ENCODE measurements at regions not wholly inside any gene's neighbourhood (a gene's known extent, or its start where the extent isn't known, plus 50 kb on each side); places are given as distances from the start of the nearest gene placed in this dataset.

DNA sequence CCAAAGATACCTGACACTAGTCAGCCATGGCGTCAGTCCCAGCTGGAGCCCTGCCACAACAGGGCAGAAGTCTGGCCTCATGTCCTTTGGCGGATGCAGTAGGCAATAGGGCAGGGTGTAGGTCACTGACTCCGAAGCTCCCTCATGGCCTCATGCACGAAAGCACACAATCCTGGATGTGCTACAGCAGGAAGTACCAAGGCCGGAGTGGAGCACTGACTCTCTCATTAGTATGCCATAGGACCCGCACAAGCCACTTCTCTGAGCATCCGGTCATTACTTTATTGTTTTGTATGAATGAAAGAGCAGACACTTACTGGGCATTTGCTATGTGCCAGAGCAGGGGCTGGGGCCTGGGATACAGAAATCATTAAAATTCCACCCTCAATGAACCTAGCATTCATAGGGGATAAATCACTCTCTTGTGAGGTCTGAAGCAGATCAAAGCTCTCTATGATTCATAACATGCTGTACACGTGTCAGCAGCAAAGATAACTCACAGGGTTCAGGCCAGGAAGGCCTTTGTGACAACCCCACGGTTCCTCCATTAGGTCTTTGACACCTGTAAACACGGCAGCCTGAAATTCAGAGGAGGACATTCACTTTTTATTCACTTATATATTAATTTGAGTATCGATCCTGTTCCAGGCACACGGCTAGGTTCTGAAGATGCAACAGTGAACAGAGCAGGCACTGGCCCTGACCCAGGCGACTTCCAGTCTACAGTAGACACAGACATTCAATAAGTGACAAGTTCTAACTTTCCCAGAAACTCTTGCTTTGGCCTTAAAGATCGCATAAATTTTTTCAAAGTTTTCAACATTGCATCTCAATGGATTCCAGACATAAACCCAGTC is 357.9 kb upstream of the USP24 start:
- H3K4me1 ChIP-seq (ENCODE audit: insufficient read depth): no peaks in the 10 kb centered on the region
- DNase-seq: no peak
- no peaks in the 10 kb centered on the region for H3K9me3 ChIP-seq
- no peak overlapping the region for H3K4me3 ChIP-seq
- TF ChIP-seq POLR2A (IDR thresholded peaks at IDR 0.05): no peak
- TF ChIP-seq, protein P1, sequence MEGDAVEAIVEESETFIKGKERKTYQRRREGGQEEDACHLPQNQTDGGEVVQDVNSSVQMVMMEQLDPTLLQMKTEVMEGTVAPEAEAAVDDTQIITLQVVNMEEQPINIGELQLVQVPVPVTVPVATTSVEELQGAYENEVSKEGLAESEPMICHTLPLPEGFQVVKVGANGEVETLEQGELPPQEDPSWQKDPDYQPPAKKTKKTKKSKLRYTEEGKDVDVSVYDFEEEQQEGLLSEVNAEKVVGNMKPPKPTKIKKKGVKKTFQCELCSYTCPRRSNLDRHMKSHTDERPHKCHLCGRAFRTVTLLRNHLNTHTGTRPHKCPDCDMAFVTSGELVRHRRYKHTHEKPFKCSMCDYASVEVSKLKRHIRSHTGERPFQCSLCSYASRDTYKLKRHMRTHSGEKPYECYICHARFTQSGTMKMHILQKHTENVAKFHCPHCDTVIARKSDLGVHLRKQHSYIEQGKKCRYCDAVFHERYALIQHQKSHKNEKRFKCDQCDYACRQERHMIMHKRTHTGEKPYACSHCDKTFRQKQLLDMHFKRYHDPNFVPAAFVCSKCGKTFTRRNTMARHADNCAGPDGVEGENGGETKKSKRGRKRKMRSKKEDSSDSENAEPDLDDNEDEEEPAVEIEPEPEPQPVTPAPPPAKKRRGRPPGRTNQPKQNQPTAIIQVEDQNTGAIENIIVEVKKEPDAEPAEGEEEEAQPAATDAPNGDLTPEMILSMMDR (IDR thresholded peaks at IDR 0.05): no peak
- no peak for TF ChIP-seq EP300 (IDR thresholded peaks at IDR 0.05)
- intact Hi-C loops (cut with DNase I): no loop called here
- no peaks in the 10 kb centered on the region for H3K27me3 ChIP-seq
- 83 to 88% (median 84%) methylated on average over 14 of the region's 14 CpGs for WGBS, 3 donors
- no peaks in the 10 kb centered on the region for H3K36me3 ChIP-seq
- no peak overlapping the region for H3K27ac ChIP-seq

DNA sequence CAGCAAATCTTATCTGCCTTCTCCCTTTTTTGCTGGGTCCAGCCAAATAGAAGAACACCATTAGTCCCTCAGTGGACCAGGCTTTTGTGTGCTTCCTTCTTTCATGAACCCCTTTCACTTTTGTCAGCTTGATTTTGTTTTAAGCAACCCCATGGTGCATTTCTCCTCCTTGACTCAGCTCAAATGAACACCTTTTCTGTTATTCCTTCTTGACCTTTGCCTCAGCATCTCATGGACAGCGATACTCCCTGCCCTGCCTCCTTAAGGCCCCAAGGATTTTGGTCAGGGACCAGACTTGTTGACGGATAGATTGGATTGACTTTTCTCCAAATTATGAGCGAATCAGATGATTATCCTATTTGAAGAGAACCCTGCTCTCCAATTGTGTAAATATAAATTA is 356.6 kb upstream of the USP24 start:
- no peaks in the 10 kb centered on the region for H3K27me3 ChIP-seq
- DNase-seq: no peak
- WGBS, 3 donors: 86 to 90% (median 86%) methylated on average over 3 of the region's 3 CpGs
- H3K36me3 ChIP-seq: no peaks in the 10 kb centered on the region
- intact Hi-C loops (cut with DNase I): no loop called here
- no peaks in the 10 kb centered on the region for H3K9me3 ChIP-seq
- H3K27ac ChIP-seq: no peak overlapping the region
- no peak overlapping the region for H3K4me3 ChIP-seq
- TF ChIP-seq POLR2A (IDR thresholded peaks at IDR 0.05) (no peak), EP300 (IDR thresholded peaks at IDR 0.05) (no peak)
- TF ChIP-seq, protein P1 (IDR thresholded peaks at IDR 0.05): no peak
- H3K4me1 ChIP-seq (ENCODE audit: insufficient read depth): no peaks in the 10 kb centered on the region

DNA sequence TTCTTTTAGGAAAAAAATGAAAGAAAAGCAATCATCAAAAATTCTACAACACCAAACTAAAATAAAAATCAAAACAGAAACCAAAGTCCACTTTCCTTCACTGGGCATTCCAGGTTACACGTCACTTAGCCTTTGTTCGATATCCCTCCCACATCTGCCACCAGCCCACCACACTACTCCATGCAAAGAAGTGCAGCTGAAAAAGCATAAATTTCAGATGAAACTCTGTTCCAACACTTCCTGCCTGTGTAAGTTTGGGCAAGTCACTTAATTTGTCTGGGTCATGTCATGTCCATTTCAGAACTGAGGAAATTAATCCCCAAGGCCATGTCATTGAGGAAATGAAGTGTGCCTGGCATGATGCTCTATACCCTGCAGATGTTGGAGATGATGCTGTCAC is 354.3 kb upstream of the USP24 start:
- intact Hi-C loops (cut with DNase I): no loop called here
- WGBS, 3 donors: 76 to 81% (median 81%) methylated on average over 2 of the region's 2 CpGs
- TF ChIP-seq POLR2A (IDR thresholded peaks at IDR 0.05) (no peak), EP300 (IDR thresholded peaks at IDR 0.05) (no peak)
- TF ChIP-seq, protein P1 (IDR thresholded peaks at IDR 0.05): no peak

GRCh38 chr1:55568732-55569131 is 353.6 kb upstream of the USP24 start:
- TF ChIP-seq, protein P1 (IDR thresholded peaks at IDR 0.05): no peak
- no peak for TF ChIP-seq POLR2A (IDR thresholded peaks at IDR 0.05)
- TF ChIP-seq EP300 (IDR thresholded peaks at IDR 0.05): no peak
- no peak overlapping the region for H3K27ac ChIP-seq
- no peak for DNase-seq
- H3K4me1 ChIP-seq (ENCODE audit: insufficient read depth): no peaks in the 10 kb centered on the region
- intact Hi-C loops (cut with DNase I): no loop called here
- no peaks in the 10 kb centered on the region for H3K36me3 ChIP-seq
- H3K27me3 ChIP-seq: no peaks in the 10 kb centered on the region
- WGBS, 3 donors: 72 to 98% (median 74%) methylated on average over 2 of the region's 2 CpGs
- H3K9me3 ChIP-seq: no peaks in the 10 kb centered on the region
- no peak overlapping the region for H3K4me3 ChIP-seq

More for the DNA sequence above, 354.3 kb upstream of the USP24 start:
- no peaks in the 10 kb centered on the region for H3K27me3 ChIP-seq
- H3K4me3 ChIP-seq: no peak overlapping the region
- no peaks in the 10 kb centered on the region for H3K36me3 ChIP-seq
- no peaks in the 10 kb centered on the region for H3K4me1 ChIP-seq (ENCODE audit: insufficient read depth)
- DNase-seq: no peak
- no peak overlapping the region for H3K27ac ChIP-seq
- no peaks in the 10 kb centered on the region for H3K9me3 ChIP-seq

All from ovary (tissue), 7 donors.